HEK293 (cell line): ENCODE measurements at regions not wholly inside any gene's neighbourhood (a gene's known extent, or its start where the extent isn't known, plus 50 kb on each side); places are given as distances from the start of the nearest gene placed in this dataset.

ENCODE experiments used
- CTCF ChIA-PET: fragments of 350-600 bp; formaldehyde crosslinking; extraction: SDS; loops from one replicate; lab custom pipeline; 2021; ENCODE audit warnings: antibody characterized with exemption; lab: Yijun Ruan, JAX
- POLR2A ChIA-PET: fragments of 300-600 bp; formaldehyde crosslinking; extraction: SDS; loops from one replicate; lab custom pipeline; 2020; ENCODE audit warnings: antibody characterized with exemption, inconsistent platforms; lab: Yijun Ruan, JAX
- H3K27ac ChIP-seq: fragments of 200-500 bp; sonication (Bioruptor generic); 2 replicates; pipeline ENCODE4 v1.5.1; 2014; ENCODE audit warnings: low read depth, low read length, control low read depth, inconsistent platforms; ENCODE audit errors: extremely low read depth
- H3K36me3 ChIP-seq, 2 experiments: fragments of 200-500 bp in 1 of 2; sonication (Bioruptor generic) in 1 of 2; 1 replicate in 1 of 2; 2 replicates in 1 of 2; pipeline ENCODE4 v1.5.1; 2014 to 2017; ENCODE audit warnings: inconsistent platforms in 2 of 2, low read length in 2 of 2; ENCODE audit not compliant: control insufficient read depth in 2 of 2, insufficient read depth in 1 of 2
- H3K4me1 ChIP-seq: fragments of 200-500 bp; sonication (Bioruptor generic); 2 replicates; pipeline ENCODE4 v1.5.1; 2014; ENCODE audit warnings: mild to moderate bottlenecking, low read length, inconsistent platforms; ENCODE audit not compliant: control insufficient read depth, insufficient read depth
- H3K4me3 ChIP-seq: 2 replicates; pipeline ENCODE4 v1.5.1; 2011; ENCODE audit warnings: low read depth, mild to moderate bottlenecking, control low read depth, low read length, moderate library complexity
- H3K9me3 ChIP-seq: fragments of 200-500 bp; sonication (Bioruptor generic); 2 replicates; pipeline ENCODE4 v1.5.1; 2014; ENCODE audit warnings: low read depth, low read length, inconsistent platforms; ENCODE audit not compliant: control insufficient read depth, insufficient read depth
- GLI4 ChIP-seq: fragments of 450-650 bp; formaldehyde crosslinking; IDR thresholded peaks from 2 replicates; pipeline ENCODE4 v1.5.1; 2016; ENCODE audit warnings: missing biosample characterization, missing genetic modification characterization
- IKZF3 ChIP-seq: fragments of 450-650 bp; IDR thresholded peaks from 2 replicates; pipeline ENCODE4 v1.5.0; 2018; ENCODE audit warnings: missing biosample characterization, mild to moderate bottlenecking, missing genetic modification characterization, moderate library complexity
- OVOL3 ChIP-seq: fragments of 450-650 bp; formaldehyde crosslinking; IDR thresholded peaks from 2 replicates; pipeline ENCODE4 v1.5.1; 2016; ENCODE audit warnings: missing biosample characterization, missing genetic modification characterization
- SCRT1 ChIP-seq: fragments of 450-650 bp; formaldehyde crosslinking; IDR thresholded peaks from 2 replicates; pipeline ENCODE4 v1.5.1; 2016; ENCODE audit warnings: missing biosample characterization, missing genetic modification characterization, borderline replicate concordance
- ZBTB7A ChIP-seq: fragments of 450-650 bp; formaldehyde crosslinking; IDR thresholded peaks from 2 replicates; pipeline ENCODE4 v1.5.1; 2016; ENCODE audit warnings: low read depth, missing biosample characterization, missing genetic modification characterization
- ZNF202 ChIP-seq: fragments of 450-650 bp; formaldehyde crosslinking; IDR thresholded peaks from 2 replicates; pipeline ENCODE4 v1.5.1; 2016; ENCODE audit warnings: missing biosample characterization, missing genetic modification characterization, borderline replicate concordance
- ZNF221 ChIP-seq: fragments of 450-650 bp; formaldehyde crosslinking; IDR thresholded peaks from 2 replicates; pipeline ENCODE4 v1.5.1; 2017; ENCODE audit warnings: missing biosample characterization, missing genetic modification characterization, borderline replicate concordance
- ZNF311 ChIP-seq: fragments of 450-650 bp; formaldehyde crosslinking; IDR thresholded peaks from 2 replicates; pipeline ENCODE4 v1.5.1; 2017; ENCODE audit warnings: missing biosample characterization, missing genetic modification characterization, borderline replicate concordance
- ZNF341 ChIP-seq: fragments of 450-650 bp; formaldehyde crosslinking; IDR thresholded peaks from 2 replicates; pipeline ENCODE4; 2016; ENCODE audit warnings: low read depth, missing biosample characterization, missing genetic modification characterization
- ZNF600 ChIP-seq: fragments of 450-650 bp; formaldehyde crosslinking; IDR thresholded peaks from 2 replicates; pipeline ENCODE4 v1.5.1; 2016; ENCODE audit warnings: missing biosample characterization, missing genetic modification characterization
- ZNF623 ChIP-seq: fragments of 450-650 bp; formaldehyde crosslinking; IDR thresholded peaks from 2 replicates; pipeline ENCODE4 v1.5.1; 2016; ENCODE audit warnings: missing biosample characterization, missing genetic modification characterization
- ZNF624 ChIP-seq: fragments of 450-650 bp; formaldehyde crosslinking; IDR thresholded peaks from 2 replicates; pipeline ENCODE4 v1.5.1; 2017; ENCODE audit warnings: missing biosample characterization, missing genetic modification characterization
- ZNF629 ChIP-seq: fragments of 450-650 bp; formaldehyde crosslinking; IDR thresholded peaks from 2 replicates; pipeline ENCODE4 v1.5.1; 2017; ENCODE audit warnings: missing biosample characterization, missing genetic modification characterization
- ZNF654 ChIP-seq: fragments of 450-650 bp; formaldehyde crosslinking; IDR thresholded peaks from 2 replicates; pipeline ENCODE4 v1.5.1; 2016; ENCODE audit warnings: low read depth, missing biosample characterization, missing genetic modification characterization
- ZNF677 ChIP-seq: fragments of 450-650 bp; IDR thresholded peaks from 2 replicates; pipeline ENCODE4 v1.5.0; 2018; ENCODE audit warnings: missing biosample characterization, mild to moderate bottlenecking, missing genetic modification characterization, moderate library complexity
- ZSCAN16 ChIP-seq: fragments of 450-650 bp; formaldehyde crosslinking; IDR thresholded peaks from 2 replicates; pipeline ENCODE4 v1.5.1; 2016; ENCODE audit warnings: missing biosample characterization, missing genetic modification characterization
- TF ChIP-seq, protein P1 (sequence below): fragments of 450-650 bp; formaldehyde crosslinking; IDR thresholded peaks from 2 replicates; pipeline ENCODE4 v1.5.1; 2016; ENCODE audit warnings: missing biosample characterization, missing genetic modification characterization
- TF ChIP-seq, protein P2 (sequence below): fragments of 450-650 bp; formaldehyde crosslinking; IDR thresholded peaks from 2 replicates; pipeline ENCODE4 v1.5.1; 2016; ENCODE audit warnings: missing biosample characterization, missing genetic modification characterization
- TF ChIP-seq, protein P3 (sequence below): fragments of 450-650 bp; formaldehyde crosslinking; IDR thresholded peaks from 2 replicates; pipeline ENCODE4 v1.5.1; 2017; ENCODE audit warnings: missing biosample characterization, missing genetic modification characterization
- TF ChIP-seq, protein P4 (sequence below): fragments of 450-650 bp; formaldehyde crosslinking; IDR thresholded peaks from 2 replicates; pipeline ENCODE4 v1.5.1; 2016; ENCODE audit warnings: missing biosample characterization, missing genetic modification characterization

DNA sequence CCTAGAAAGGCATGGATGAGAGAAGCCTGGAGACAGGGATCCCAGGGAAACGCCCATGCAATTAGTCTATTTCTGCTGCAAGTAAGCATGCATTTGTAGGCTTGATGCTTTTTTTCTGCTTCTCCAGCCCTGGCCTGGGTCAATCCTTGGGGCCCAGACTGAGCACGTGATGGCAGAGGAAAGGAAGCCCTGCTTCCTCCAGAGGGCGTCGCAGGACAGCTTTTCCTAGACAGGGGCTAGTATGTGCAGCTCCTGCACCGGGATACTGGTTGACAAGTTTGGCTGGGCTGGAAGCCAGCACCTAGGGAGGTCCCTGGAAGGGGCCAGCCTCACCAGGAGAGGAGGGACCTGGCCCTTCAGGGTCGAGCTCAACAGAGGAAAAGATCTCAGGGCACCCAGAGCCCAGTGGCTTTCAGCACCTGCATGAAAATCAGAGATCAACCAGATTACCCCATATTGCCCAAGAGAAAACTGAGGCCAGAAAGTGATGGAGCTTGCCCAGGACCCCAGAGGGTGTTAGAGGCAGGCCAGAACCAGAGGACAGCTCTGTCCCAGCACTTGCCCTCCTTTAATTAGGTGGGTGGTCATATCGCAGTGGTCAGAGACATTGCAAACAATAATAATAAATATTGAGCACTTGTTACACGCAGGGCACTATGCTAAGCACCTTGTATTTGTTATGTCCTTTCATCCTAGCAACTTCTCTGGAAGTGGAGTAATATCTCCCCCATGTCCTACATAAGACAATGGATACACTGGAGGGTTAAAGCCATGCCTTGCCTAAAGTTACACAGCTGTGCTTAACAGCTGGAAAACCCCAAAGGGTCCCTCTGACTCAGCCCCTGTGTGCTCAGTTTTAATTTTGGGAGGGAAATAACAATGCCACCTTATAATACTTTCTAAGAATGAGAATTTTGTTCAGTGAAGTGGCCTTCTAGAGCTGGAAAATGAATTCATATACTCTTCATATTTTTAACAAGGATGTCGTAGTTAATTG is 67.1 kb downstream of the KLF4 start (continued):
- no peak for TF ChIP-seq ZNF623 (tag by site-specific recombination)
- peak; percentile 46; the same call in 1 of the 2 replicates for TF ChIP-seq ZNF341 (tag by site-specific recombination)
- TF ChIP-seq OVOL3 (tag by site-specific recombination), result no peak
- peak; percentile 81 for TF ChIP-seq ZNF654
- TF ChIP-seq IKZF3 (tag by site-specific recombination), result peak; percentile 60; the same call in 1 of the 2 replicates
- TF ChIP-seq, protein P1, sequence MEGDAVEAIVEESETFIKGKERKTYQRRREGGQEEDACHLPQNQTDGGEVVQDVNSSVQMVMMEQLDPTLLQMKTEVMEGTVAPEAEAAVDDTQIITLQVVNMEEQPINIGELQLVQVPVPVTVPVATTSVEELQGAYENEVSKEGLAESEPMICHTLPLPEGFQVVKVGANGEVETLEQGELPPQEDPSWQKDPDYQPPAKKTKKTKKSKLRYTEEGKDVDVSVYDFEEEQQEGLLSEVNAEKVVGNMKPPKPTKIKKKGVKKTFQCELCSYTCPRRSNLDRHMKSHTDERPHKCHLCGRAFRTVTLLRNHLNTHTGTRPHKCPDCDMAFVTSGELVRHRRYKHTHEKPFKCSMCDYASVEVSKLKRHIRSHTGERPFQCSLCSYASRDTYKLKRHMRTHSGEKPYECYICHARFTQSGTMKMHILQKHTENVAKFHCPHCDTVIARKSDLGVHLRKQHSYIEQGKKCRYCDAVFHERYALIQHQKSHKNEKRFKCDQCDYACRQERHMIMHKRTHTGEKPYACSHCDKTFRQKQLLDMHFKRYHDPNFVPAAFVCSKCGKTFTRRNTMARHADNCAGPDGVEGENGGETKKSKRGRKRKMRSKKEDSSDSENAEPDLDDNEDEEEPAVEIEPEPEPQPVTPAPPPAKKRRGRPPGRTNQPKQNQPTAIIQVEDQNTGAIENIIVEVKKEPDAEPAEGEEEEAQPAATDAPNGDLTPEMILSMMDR, result peak; percentile 72
- TF ChIP-seq ZNF202 (tag by site-specific recombination), result no peak
- no peak for TF ChIP-seq ZNF624 (tag by site-specific recombination)
- no peak for TF ChIP-seq ZNF629
- TF ChIP-seq ZNF677 (tag by site-specific recombination), result no peak
- TF ChIP-seq SCRT1, result no peak
- TF ChIP-seq, protein P2, sequence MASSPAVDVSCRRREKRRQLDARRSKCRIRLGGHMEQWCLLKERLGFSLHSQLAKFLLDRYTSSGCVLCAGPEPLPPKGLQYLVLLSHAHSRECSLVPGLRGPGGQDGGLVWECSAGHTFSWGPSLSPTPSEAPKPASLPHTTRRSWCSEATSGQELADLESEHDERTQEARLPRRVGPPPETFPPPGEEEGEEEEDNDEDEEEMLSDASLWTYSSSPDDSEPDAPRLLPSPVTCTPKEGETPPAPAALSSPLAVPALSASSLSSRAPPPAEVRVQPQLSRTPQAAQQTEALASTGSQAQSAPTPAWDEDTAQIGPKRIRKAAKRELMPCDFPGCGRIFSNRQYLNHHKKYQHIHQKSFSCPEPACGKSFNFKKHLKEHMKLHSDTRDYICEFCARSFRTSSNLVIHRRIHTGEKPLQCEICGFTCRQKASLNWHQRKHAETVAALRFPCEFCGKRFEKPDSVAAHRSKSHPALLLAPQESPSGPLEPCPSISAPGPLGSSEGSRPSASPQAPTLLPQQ, result no peak
- no peak for TF ChIP-seq ZNF221
- peak; percentile 54; the same call in 1 of the 2 replicates for TF ChIP-seq ZNF600 (tag by site-specific recombination)
- TF ChIP-seq, protein P3, sequence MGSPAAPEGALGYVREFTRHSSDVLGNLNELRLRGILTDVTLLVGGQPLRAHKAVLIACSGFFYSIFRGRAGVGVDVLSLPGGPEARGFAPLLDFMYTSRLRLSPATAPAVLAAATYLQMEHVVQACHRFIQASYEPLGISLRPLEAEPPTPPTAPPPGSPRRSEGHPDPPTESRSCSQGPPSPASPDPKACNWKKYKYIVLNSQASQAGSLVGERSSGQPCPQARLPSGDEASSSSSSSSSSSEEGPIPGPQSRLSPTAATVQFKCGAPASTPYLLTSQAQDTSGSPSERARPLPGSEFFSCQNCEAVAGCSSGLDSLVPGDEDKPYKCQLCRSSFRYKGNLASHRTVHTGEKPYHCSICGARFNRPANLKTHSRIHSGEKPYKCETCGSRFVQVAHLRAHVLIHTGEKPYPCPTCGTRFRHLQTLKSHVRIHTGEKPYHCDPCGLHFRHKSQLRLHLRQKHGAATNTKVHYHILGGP (tag by site-specific recombination), result no peak
- no peak for TF ChIP-seq ZSCAN16 (tag by site-specific recombination)
- TF ChIP-seq, protein P4, sequence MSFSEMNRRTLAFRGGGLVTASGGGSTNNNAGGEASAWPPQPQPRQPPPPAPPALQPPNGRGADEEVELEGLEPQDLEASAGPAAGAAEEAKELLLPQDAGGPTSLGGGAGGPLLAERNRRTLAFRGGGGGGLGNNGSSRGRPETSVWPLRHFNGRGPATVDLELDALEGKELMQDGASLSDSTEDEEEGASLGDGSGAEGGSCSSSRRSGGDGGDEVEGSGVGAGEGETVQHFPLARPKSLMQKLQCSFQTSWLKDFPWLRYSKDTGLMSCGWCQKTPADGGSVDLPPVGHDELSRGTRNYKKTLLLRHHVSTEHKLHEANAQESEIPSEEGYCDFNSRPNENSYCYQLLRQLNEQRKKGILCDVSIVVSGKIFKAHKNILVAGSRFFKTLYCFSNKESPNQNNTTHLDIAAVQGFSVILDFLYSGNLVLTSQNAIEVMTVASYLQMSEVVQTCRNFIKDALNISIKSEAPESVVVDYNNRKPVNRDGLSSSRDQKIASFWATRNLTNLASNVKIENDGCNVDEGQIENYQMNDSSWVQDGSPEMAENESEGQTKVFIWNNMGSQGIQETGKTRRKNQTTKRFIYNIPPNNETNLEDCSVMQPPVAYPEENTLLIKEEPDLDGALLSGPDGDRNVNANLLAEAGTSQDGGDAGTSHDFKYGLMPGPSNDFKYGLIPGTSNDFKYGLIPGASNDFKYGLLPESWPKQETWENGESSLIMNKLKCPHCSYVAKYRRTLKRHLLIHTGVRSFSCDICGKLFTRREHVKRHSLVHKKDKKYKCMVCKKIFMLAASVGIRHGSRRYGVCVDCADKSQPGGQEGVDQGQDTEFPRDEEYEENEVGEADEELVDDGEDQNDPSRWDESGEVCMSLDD (tag by site-specific recombination), result no peak
- TF ChIP-seq ZNF311, result no peak

DNA sequence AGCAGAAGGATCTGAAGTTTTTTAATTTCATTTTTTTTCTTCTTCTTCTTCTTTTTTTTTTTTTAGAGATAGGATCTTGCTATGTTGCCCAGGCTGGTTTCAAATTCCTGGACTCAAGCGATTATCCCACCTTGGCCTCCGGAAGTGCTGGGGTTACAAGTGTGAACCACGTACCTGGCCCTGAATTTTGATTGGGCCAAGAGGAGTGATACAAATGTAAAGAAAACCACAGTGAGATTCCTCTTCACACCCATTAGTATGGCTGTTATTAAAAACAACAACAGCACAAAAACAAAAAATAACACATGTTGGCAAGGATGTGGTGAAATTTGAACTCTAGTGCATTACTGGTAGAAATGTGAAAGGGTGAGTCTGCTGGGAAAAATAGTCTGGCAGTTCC is 79.1 kb downstream of the KLF4 start:
- Histone ChIP-seq H3K36me3 (no peaks in the 10 kb centered on the region), H3K27ac (no peak overlapping the region), H3K4me1 (no peaks in the 10 kb centered on the region), H3K9me3 (no peaks in the 10 kb centered on the region), H3K4me3 (no peak overlapping the region)
- CTCF ChIA-PET, result interaction anchor here (0.6 to 0.7 kb wide), 2 partner anchors 12 to 312 kb away, joined by 3 read pairs; no protein-coding TSS in a partner anchor
- no peak for TF ChIP-seq ZBTB7A
- TF ChIP-seq GLI4 (tag by site-specific recombination), result no peak
- POLR2A ChIA-PET, result no interaction called here
